ENCODE measurements at regions not wholly inside any gene's neighbourhood (a gene's known extent, or its start where the extent isn't known, plus 50 kb on each side); places are given as distances from the start of the nearest gene placed in this dataset.

- CTCF ChIA-PET, result no interaction called here
- BruUV-seq (replicated peaks), result no TSS peak
- ATAC-seq (no peak), DNase-seq (ENCODE audit: low read depth, low spot score) (no peak)
- Histone ChIP-seq H3K36me3 (ENCODE audit: control insufficient read depth, insufficient read depth, low read length) (no peaks in the 10 kb centered on the region), H3K4me1 (ENCODE audit: control insufficient read depth, insufficient read depth, low read length) (peaks cover 16% of the 10 kb centered on the region), H3K4me3 (ENCODE audit: low read depth in 2 of 2, low read length in 2 of 2) (no peak overlapping the region), H3K27me3 (ENCODE audit: control insufficient read depth, insufficient read depth, low read length) (no peaks in the 10 kb centered on the region), H3K27ac (ENCODE audit: low read length) (no peak overlapping the region), H3K9me3 (ENCODE audit: control insufficient read depth, insufficient read depth, low read depth, low read length) (no peaks in the 10 kb centered on the region)
- no peak for TF ChIP-seq POLR2AphosphoS5 (IDR thresholded peaks at IDR 0.05; ENCODE audit: low read depth, low read length)
- TF ChIP-seq REST (IDR thresholded peaks at IDR 0.05; ENCODE audit: insufficient read depth in 1 of 2, low read depth in 2 of 2, low read length in 1 of 2), result no peak
- no peak for TF ChIP-seq SIN3A (IDR thresholded peaks at IDR 0.05; ENCODE audit: borderline replicate concordance, insufficient read depth, low read depth, low read length)
- TF ChIP-seq TCF7L2 (IDR thresholded peaks at IDR 0.05; ENCODE audit: low read depth, low read length), result no peak
- TF ChIP-seq CTCF (IDR thresholded peaks at IDR 0.05), result no peak
- intact Hi-C loops (cut with micrococcal nuclease; ENCODE audit: unreplicated experiment), result no loop called here
- in situ Hi-C loops (cut with HindIII; ENCODE audit: low pct_unique_long_range_greater_than_20kb, low sequenced_read_pairs), result no loop called here
- POLR2A ChIA-PET, result no interaction called here
These were observed 101.8 kb upstream of the CIBAR2 start for GRCh38 chr16:85213926-85214675.

- POLR2A ChIA-PET, result no interaction called here
These were observed 103.3 kb upstream of the CIBAR2 start for GRCh38 chr16:85215478-85216118.

More at GRCh38 chr16:85215478-85216118, 103.3 kb upstream of the CIBAR2 start:
- Histone ChIP-seq H3K27me3 (ENCODE audit: control insufficient read depth, insufficient read depth, low read length) (no peaks in the 10 kb centered on the region), H3K9me3 (ENCODE audit: control insufficient read depth, insufficient read depth, low read depth, low read length) (no peaks in the 10 kb centered on the region), H3K4me3 (ENCODE audit: low read depth in 2 of 2, low read length in 2 of 2) (no peak overlapping the region), H3K27ac (ENCODE audit: low read length) (no peak overlapping the region), H3K36me3 (ENCODE audit: control insufficient read depth, insufficient read depth, low read length) (no peaks in the 10 kb centered on the region), H3K4me1 (ENCODE audit: control insufficient read depth, insufficient read depth, low read length) (peaks cover 16% of the 10 kb centered on the region)
- intact Hi-C loops (cut with micrococcal nuclease; ENCODE audit: unreplicated experiment) (no loop called here), in situ Hi-C loops (cut with HindIII; ENCODE audit: low pct_unique_long_range_greater_than_20kb, low sequenced_read_pairs) (no loop called here)
- BruUV-seq (replicated peaks), result no TSS peak
- CTCF ChIA-PET, result no interaction called here
- no peak for DNase-seq (ENCODE audit: low read depth, low spot score)
- ATAC-seq, result no peak
- no peak for TF ChIP-seq POLR2AphosphoS5 (IDR thresholded peaks at IDR 0.05; ENCODE audit: low read depth, low read length)
- TF ChIP-seq CTCF (IDR thresholded peaks at IDR 0.05), result no peak
- TF ChIP-seq REST (IDR thresholded peaks at IDR 0.05; ENCODE audit: insufficient read depth in 1 of 2, low read depth in 2 of 2, low read length in 1 of 2), result no peak
- TF ChIP-seq TCF7L2 (IDR thresholded peaks at IDR 0.05; ENCODE audit: low read depth, low read length), result no peak
- no peak for TF ChIP-seq SIN3A (IDR thresholded peaks at IDR 0.05; ENCODE audit: borderline replicate concordance, insufficient read depth, low read depth, low read length)
